ENCODE measurements at regions not wholly inside any gene's neighbourhood (a gene's known extent, or its start where the extent isn't known, plus 50 kb on each side); places are given as distances from the start of the nearest gene placed in this dataset.
"Not testable (repeated sequence)": the region's sequence is repeated elsewhere in the genome, so short reads cannot be mapped to it uniquely, and the experiment has no call there.

DNA sequence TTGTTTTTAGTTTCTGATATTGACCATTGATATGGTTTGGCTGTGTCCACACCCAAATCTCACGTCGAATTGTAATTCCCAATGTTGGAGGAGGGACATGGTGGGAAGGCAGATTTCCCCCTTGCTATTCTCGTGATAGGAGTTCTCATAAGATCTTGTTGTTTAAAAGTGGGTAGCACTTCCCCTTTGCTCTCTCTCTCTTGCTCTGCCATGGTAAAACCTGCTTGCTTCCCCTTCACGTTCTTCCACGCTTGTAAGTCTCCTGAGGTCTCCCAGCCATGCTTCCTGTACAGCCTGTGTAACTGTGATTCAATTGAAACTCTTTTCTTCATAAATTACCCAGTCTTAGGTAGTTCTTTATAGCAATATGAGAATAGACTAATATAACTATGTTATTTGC is 203.6 kb upstream of the CHORDC1 start:
- TF ChIP-seq CTCF (conservative IDR thresholded peaks at IDR 0.05; ENCODE audit: low read depth, low read length), result no peak
- no peak overlapping the region for H3K4me3 ChIP-seq (ENCODE audit: low read depth, low read length)
- no peak for DNase-seq (ENCODE audit: low read depth)

DNA sequence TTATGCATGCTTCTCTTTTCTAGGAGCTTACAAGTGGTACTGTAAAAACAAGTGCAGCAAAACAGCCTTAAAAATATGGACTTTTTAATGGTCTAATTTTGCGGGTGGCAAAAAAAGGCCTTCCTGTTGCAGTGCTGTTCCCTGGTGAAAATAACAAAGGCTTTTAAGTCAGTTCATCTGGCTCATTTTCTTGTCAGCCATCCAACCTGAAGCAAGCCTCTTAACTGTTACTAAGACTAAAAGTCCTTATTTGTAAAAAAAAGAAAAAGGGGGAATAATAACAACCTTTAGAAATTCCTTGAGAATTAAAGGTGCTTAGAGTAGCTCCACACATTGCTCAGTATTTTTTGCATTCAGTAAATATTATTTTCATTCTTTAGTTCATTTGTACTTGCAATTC is 200.5 kb upstream of the CHORDC1 start:
- no peak for TF ChIP-seq CTCF (conservative IDR thresholded peaks at IDR 0.05; ENCODE audit: low read depth, low read length)

DNA sequence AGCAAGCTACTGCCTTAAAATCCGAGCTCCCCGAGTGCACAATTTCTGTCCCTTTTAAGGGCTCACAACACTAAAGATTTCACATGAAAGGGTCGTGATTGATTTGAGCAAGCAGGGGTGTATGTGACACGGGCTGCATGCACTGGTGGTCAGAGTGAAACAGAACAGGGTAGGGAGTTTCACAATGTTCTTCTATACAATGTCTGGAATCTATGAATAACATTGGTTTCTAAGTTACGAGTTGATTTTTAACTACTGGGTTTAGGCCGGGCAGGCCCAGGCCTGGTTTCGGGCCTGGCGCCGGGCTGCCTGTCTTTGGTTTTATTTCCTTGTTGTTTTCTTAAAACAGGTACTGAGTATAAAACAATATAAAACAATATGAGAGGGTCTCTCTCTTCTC is 199.9 kb upstream of the CHORDC1 start:
- not testable (repeated sequence) for H3K4me3 ChIP-seq (ENCODE audit: low read depth, low read length)

More for the DNA sequence above, 200.5 kb upstream of the CHORDC1 start:
- H3K4me3 ChIP-seq (ENCODE audit: low read depth, low read length), result no peak overlapping the region
- DNase-seq (ENCODE audit: low read depth), result no peak

DNA sequence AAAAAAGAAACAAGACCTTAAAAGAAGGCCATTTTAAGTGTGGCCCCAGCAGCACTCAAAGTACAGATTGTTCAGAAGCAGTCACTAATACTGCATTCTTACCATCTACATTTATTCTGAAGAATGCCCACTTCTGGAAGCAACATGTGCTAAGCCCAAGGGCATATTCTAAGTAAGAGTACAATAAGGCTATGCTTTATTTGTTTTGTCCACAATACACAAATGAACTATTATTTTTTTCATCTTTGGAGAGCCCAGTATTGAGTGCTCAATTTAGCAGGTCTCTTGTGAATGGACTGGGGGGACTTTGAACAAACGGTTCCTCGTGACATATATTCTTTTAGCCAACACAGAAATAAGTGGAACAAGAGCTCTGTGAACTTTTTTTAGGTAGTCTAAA is 191.4 kb upstream of the CHORDC1 start:
- DNase-seq (ENCODE audit: low read depth), result no peak
- TF ChIP-seq CTCF (conservative IDR thresholded peaks at IDR 0.05; ENCODE audit: low read depth, low read length), result no peak
- H3K4me3 ChIP-seq (ENCODE audit: low read depth, low read length), result no peak overlapping the region

More for the DNA sequence above, 199.9 kb upstream of the CHORDC1 start:
- DNase-seq (ENCODE audit: low read depth), result not testable (repeated sequence)

- H3K4me3 ChIP-seq (ENCODE audit: low read depth, low read length), result no peak overlapping the region
- no peak for TF ChIP-seq CTCF (conservative IDR thresholded peaks at IDR 0.05; ENCODE audit: low read depth, low read length)
- no peak for DNase-seq (ENCODE audit: low read depth)
These were observed 184.5 kb upstream of the CHORDC1 start for GRCh38 chr11:90407350-90407749.

DNA sequence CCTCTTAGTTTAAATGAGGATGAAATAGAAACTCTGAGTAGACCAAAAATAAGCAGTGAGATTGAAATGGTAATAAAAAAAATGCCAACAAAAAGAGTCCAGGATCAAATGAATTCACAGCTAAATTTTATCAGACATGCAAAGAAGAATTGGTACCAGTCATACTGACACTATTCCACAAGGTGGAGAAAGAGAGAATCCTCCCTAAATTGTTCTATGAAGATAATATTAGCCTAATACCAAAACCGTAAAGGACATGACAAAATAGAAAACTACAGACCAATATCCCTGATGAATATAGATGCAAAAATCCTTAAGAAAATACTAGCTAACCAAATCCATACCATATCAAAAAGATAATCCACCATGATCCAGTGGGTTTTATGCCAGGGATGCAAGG is 169.8 kb upstream of the CHORDC1 start:
- H3K4me3 ChIP-seq (ENCODE audit: low read depth, low read length), result no peak overlapping the region
- DNase-seq (ENCODE audit: low read depth), result no peak
- no peak for TF ChIP-seq CTCF (conservative IDR thresholded peaks at IDR 0.05; ENCODE audit: low read depth, low read length)

- no peak overlapping the region for H3K4me3 ChIP-seq (ENCODE audit: low read depth, low read length)
- no peak for TF ChIP-seq CTCF (conservative IDR thresholded peaks at IDR 0.05; ENCODE audit: low read depth, low read length)
- DNase-seq (ENCODE audit: low read depth), result no peak
These were observed 168.9 kb upstream of the CHORDC1 start for GRCh38 chr11:90391756-90392155.

GRCh38 chr11:90380206-90380605 is 157.4 kb upstream of the CHORDC1 start:
- no peak for TF ChIP-seq CTCF (conservative IDR thresholded peaks at IDR 0.05; ENCODE audit: low read depth, low read length)
- no peak for DNase-seq (ENCODE audit: low read depth)
- H3K4me3 ChIP-seq (ENCODE audit: low read depth, low read length), result no peak overlapping the region
